Activated naive CD8-positive, alpha-beta T cell treated with anti-CD3 and anti-CD28 coated beads, Interleukin-2, amount 50 U/mL, for 24 hours (primary cell): ENCODE measurements at regions not wholly inside any gene's neighbourhood (a gene's known extent, or its start where the extent isn't known, plus 50 kb on each side); places are given as distances from the start of the nearest gene placed in this dataset.

Experiments
- ATAC-seq: fragments of 150-1000 bp; cut with Tn5 transposase; one replicate; pipeline ENCODE4 v1.10.0; 2021
- DNase-seq: peaks from one replicate; pipeline ENCODE4 v3.0.0; 2021
- H3K27ac Mint-ChIP-seq: one replicate; pipeline ENCODE4 v1.8.0; 2021; ENCODE audit warnings: mild to moderate bottlenecking, mixed read lengths
- H3K27me3 Mint-ChIP-seq: one replicate; pipeline ENCODE4 v1.8.0; 2021; ENCODE audit warnings: mixed read lengths
- H3K36me3 Mint-ChIP-seq: one replicate; pipeline ENCODE4 v1.8.0; 2021; ENCODE audit warnings: low read depth, mixed read lengths
- H3K4me1 Mint-ChIP-seq: one replicate; pipeline ENCODE4 v1.8.0; 2021; ENCODE audit warnings: mixed read lengths
- H3K4me3 Mint-ChIP-seq: one replicate; pipeline ENCODE4 v1.8.0; 2021; ENCODE audit warnings: mild to moderate bottlenecking, moderate library complexity, mixed read lengths
- H3K9me3 Mint-ChIP-seq: one replicate; pipeline ENCODE4 v1.8.0; 2021; ENCODE audit warnings: mixed read lengths

DNA sequence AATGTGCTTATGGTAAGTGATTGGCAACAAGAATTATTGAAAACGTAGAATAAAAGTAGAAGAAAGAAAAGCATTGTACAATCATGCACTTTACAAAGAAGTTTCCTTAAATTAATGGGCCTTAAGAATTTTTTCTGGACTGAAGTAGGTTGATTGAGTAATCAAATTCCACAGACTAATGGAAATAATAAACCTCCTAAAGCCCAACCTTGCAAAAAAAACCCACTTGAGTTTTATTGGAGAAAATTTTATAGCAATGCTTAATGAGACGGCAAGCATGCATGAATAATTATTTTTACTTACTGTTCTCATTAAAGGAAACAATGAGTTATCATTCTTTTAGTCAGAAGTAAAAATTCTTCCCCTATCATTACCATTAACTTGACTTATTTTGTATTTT is 676.1 kb upstream of the C9orf72 start:
- no peak for DNase-seq
- no peaks in the 10 kb centered on the region for H3K27me3 Mint-ChIP-seq
- no peak overlapping the region for H3K4me3 Mint-ChIP-seq
- H3K4me1 Mint-ChIP-seq = no peaks in the 10 kb centered on the region
- H3K36me3 Mint-ChIP-seq = no peaks in the 10 kb centered on the region
- no peak for ATAC-seq
- no peak overlapping the region for H3K27ac Mint-ChIP-seq
- H3K9me3 Mint-ChIP-seq = peaks cover 8% of the 10 kb centered on the region

DNA sequence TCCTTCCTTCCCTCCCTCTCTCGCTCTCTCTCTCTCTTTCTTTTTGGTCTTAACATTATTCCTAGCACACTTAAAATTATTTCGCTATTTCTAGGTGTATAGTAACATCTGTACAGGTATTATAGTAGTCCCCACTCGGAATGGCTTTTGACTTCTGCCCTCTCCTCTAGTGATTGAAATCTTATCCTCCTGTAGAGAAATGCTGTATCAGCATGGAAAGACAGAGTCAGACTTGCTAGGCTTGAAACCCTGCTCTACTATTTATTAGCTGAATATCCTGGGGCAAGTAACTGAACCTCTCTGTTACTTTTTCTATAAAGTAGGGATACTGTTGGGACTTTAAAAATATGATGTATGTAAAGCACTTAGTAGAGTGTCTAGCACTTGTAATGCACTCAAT is 681.9 kb upstream of the C9orf72 start:
- H3K4me3 Mint-ChIP-seq = no peak overlapping the region
- ATAC-seq (no peak), DNase-seq (no peak)
- no peaks in the 10 kb centered on the region for H3K4me1 Mint-ChIP-seq
- H3K27ac Mint-ChIP-seq = no peak overlapping the region
- H3K36me3 Mint-ChIP-seq = no peaks in the 10 kb centered on the region
- no peaks in the 10 kb centered on the region for H3K9me3 Mint-ChIP-seq
- no peaks in the 10 kb centered on the region for H3K27me3 Mint-ChIP-seq

DNA sequence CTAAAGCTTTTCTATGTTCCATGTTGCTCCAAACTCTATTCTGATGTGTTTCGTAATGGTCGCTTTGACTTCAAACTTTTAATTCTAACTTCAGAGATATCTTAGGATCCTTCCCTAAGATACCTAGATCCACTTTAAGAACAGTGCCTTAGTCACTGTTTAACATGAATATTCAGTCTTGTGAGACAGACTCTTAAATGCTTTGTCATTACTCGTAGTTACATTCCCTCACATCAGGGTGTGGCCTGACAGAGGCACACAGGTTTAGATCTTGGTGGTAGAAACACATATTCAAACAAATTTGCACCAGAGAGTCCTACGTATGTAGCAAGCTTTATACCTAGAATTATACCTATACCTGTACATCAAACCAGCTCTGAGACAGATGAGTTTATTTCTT is 687.0 kb upstream of the C9orf72 start:
- no peaks in the 10 kb centered on the region for H3K27me3 Mint-ChIP-seq
- DNase-seq (no peak), ATAC-seq (no peak)
- H3K4me1 Mint-ChIP-seq = no peaks in the 10 kb centered on the region
- no peak overlapping the region for H3K4me3 Mint-ChIP-seq
- H3K36me3 Mint-ChIP-seq = no peaks in the 10 kb centered on the region
- H3K27ac Mint-ChIP-seq = no peak overlapping the region
- no peaks in the 10 kb centered on the region for H3K9me3 Mint-ChIP-seq

GRCh38 chr9:28264368-28264767 is 691.1 kb upstream of the C9orf72 start:
- Mint-ChIP-seq H3K4me3 (no peak overlapping the region), H3K27ac (no peak overlapping the region), H3K36me3 (no peaks in the 10 kb centered on the region), H3K4me1 (no peaks in the 10 kb centered on the region), H3K9me3 (peaks cover 4% of the 10 kb centered on the region), H3K27me3 (no peaks in the 10 kb centered on the region)
- no peak for DNase-seq
- no peak for ATAC-seq

- Mint-ChIP-seq H3K4me3 (no peak overlapping the region), H3K27me3 (no peaks in the 10 kb centered on the region), H3K4me1 (no peaks in the 10 kb centered on the region), H3K27ac (no peak overlapping the region), H3K36me3 (no peaks in the 10 kb centered on the region), H3K9me3 (peaks cover 4% of the 10 kb centered on the region)
- no peak for DNase-seq
- no peak for ATAC-seq
Measured at GRCh38 chr9:28267351-28267750, 694.1 kb upstream of the C9orf72 start.

- ATAC-seq (no peak), DNase-seq (no peak)
- H3K4me1 Mint-ChIP-seq = no peaks in the 10 kb centered on the region
- no peak overlapping the region for H3K4me3 Mint-ChIP-seq
- H3K36me3 Mint-ChIP-seq = no peaks in the 10 kb centered on the region
- H3K27me3 Mint-ChIP-seq = no peaks in the 10 kb centered on the region
- H3K9me3 Mint-ChIP-seq = peaks cover 4% of the 10 kb centered on the region
- H3K27ac Mint-ChIP-seq = no peak overlapping the region
Measured at GRCh38 chr9:28270156-28270555, 696.9 kb upstream of the C9orf72 start.

DNA sequence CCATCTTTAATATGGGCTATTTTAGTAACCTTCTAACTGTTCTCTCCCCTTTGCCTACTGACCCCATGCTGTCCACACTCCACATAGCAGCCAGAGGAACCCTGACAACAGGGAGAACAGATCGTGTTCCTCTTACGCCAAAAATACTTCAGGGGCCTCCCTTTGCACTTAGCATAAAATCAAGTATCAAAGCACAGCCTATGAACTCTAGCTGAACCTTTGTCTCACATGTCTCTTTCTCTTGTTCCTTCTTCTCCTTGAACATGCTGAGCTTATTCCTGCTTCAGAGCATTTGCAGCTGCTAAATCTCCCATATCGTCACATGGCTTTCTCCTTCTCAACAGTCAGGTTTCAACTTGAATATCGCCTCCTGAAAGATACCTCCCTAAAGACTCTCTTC is 698.8 kb upstream of the C9orf72 start:
- DNase-seq (no peak), ATAC-seq (no peak)
- no peaks in the 10 kb centered on the region for H3K27me3 Mint-ChIP-seq
- no peaks in the 10 kb centered on the region for H3K36me3 Mint-ChIP-seq
- H3K9me3 Mint-ChIP-seq = peaks cover 4% of the 10 kb centered on the region
- no peaks in the 10 kb centered on the region for H3K4me1 Mint-ChIP-seq
- no peak overlapping the region for H3K4me3 Mint-ChIP-seq
- H3K27ac Mint-ChIP-seq = no peak overlapping the region

GRCh38 chr9:28287455-28287854 is 714.2 kb upstream of the C9orf72 start:
- H3K4me1 Mint-ChIP-seq = no peaks in the 10 kb centered on the region
- H3K4me3 Mint-ChIP-seq = no peak overlapping the region
- no peaks in the 10 kb centered on the region for H3K27me3 Mint-ChIP-seq
- ATAC-seq (no peak), DNase-seq (no peak)
- H3K36me3 Mint-ChIP-seq = no peaks in the 10 kb centered on the region
- H3K27ac Mint-ChIP-seq = no peak overlapping the region
- H3K9me3 Mint-ChIP-seq = peaks cover 13% of the 10 kb centered on the region

DNA sequence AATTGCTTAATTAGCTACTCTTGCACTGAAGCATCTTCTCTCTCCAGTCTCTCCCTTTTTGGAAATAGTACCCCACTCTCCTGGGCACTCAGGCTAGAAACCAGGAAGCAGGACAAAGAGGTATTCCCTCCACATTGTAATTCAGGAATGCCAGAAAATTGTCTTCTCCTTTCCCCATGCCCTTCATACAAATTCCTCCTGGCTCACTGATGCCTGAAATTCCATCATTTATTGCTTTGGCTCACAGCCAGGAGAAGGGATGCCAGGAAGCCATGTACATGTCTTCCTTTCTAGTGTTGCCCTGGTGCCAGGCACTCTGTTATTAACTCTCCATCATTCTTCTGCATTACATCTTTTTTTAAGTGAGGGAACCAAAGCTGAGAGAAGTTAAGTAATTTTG is 716.5 kb upstream of the C9orf72 start:
- peaks cover 13% of the 10 kb centered on the region for H3K9me3 Mint-ChIP-seq
- ATAC-seq (no peak), DNase-seq (no peak)
- no peak overlapping the region for H3K4me3 Mint-ChIP-seq
- no peaks in the 10 kb centered on the region for H3K4me1 Mint-ChIP-seq
- no peaks in the 10 kb centered on the region for H3K27me3 Mint-ChIP-seq
- H3K36me3 Mint-ChIP-seq = no peaks in the 10 kb centered on the region
- no peak overlapping the region for H3K27ac Mint-ChIP-seq

- Mint-ChIP-seq H3K4me3 (no peak overlapping the region), H3K9me3 (peaks cover 6% of the 10 kb centered on the region), H3K27me3 (no peaks in the 10 kb centered on the region), H3K27ac (no peak overlapping the region), H3K4me1 (no peaks in the 10 kb centered on the region), H3K36me3 (no peaks in the 10 kb centered on the region)
- DNase-seq (no peak), ATAC-seq (no peak)
Measured at GRCh38 chr9:28293369-28294090, 720.2 kb upstream of the C9orf72 start.

DNA sequence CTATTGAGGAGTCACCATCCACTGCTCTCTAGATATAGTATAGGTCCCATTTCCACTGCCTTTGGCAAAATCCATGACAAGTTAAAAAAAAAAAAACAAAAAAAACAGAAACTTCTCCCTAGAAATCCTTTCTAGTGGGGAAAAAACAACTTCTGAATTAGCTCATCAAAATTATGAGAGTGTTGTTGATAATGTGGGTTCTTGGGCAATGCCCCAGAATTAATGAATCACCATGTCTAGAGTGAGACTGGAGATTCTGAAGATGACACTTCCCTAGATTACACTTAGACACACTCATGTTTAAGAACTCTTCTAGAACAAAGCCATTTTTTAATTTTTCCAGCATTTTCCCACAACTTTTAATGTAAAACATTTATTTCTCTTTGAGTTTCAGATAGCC is 728.0 kb upstream of the C9orf72 start:
- H3K4me3 Mint-ChIP-seq = no peak overlapping the region
- H3K9me3 Mint-ChIP-seq = no peaks in the 10 kb centered on the region
- no peaks in the 10 kb centered on the region for H3K4me1 Mint-ChIP-seq

DNA sequence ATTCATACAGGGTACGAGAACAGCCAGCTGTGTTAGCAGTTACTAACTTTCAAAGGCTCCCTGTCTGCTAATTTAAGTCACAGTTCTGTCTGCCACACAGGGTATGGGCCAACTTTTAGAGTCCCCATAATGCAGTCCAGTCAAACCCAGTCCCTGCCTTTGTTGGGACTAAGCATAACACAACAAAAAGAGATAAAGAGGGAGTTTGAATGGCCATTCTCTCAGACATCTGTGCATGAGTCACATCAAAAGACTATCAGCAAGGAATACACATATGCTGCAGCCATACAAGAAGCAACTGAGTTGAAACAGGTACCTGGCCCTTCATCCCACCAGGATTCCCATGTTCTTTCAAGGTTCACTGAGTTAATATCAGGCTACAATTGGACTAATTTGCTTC is 744.5 kb upstream of the C9orf72 start:
- no peak for ATAC-seq
- no peaks in the 10 kb centered on the region for H3K9me3 Mint-ChIP-seq
- DNase-seq = no peak
- H3K27ac Mint-ChIP-seq = no peak overlapping the region
- H3K27me3 Mint-ChIP-seq = no peaks in the 10 kb centered on the region
- H3K4me1 Mint-ChIP-seq = no peaks in the 10 kb centered on the region
- no peaks in the 10 kb centered on the region for H3K36me3 Mint-ChIP-seq
- no peak overlapping the region for H3K4me3 Mint-ChIP-seq

More for the DNA sequence above, 728.0 kb upstream of the C9orf72 start:
- DNase-seq = no peak
- Mint-ChIP-seq H3K27me3 (no peaks in the 10 kb centered on the region), H3K27ac (no peak overlapping the region), H3K36me3 (no peaks in the 10 kb centered on the region)
- ATAC-seq = no peak

GRCh38 chr9:28318515-28318914 is 745.2 kb upstream of the C9orf72 start:
- ATAC-seq = no peak
- no peak for DNase-seq
- Mint-ChIP-seq H3K4me3 (no peak overlapping the region), H3K27ac (no peak overlapping the region), H3K4me1 (no peaks in the 10 kb centered on the region), H3K36me3 (no peaks in the 10 kb centered on the region), H3K9me3 (no peaks in the 10 kb centered on the region), H3K27me3 (no peaks in the 10 kb centered on the region)

- H3K9me3 Mint-ChIP-seq = peaks cover 4% of the 10 kb centered on the region
- no peak overlapping the region for H3K27ac Mint-ChIP-seq
- no peak for DNase-seq
- no peaks in the 10 kb centered on the region for H3K36me3 Mint-ChIP-seq
- H3K27me3 Mint-ChIP-seq = no peaks in the 10 kb centered on the region
- no peak overlapping the region for H3K4me3 Mint-ChIP-seq
- H3K4me1 Mint-ChIP-seq = no peaks in the 10 kb centered on the region
- no peak for ATAC-seq
Measured at GRCh38 chr9:28319981-28320380, 746.7 kb upstream of the C9orf72 start.

- H3K4me3 Mint-ChIP-seq = no peak overlapping the region
- ATAC-seq (no peak), DNase-seq (no peak)
- peaks cover 7% of the 10 kb centered on the region for H3K9me3 Mint-ChIP-seq
- H3K4me1 Mint-ChIP-seq = no peaks in the 10 kb centered on the region
- H3K36me3 Mint-ChIP-seq = no peaks in the 10 kb centered on the region
- H3K27ac Mint-ChIP-seq = no peak overlapping the region
- H3K27me3 Mint-ChIP-seq = no peaks in the 10 kb centered on the region
Measured at GRCh38 chr9:28320616-28321015, 747.3 kb upstream of the C9orf72 start.

- Mint-ChIP-seq H3K36me3 (no peaks in the 10 kb centered on the region), H3K4me3 (no peak overlapping the region), H3K27me3 (no peaks in the 10 kb centered on the region), H3K9me3 (peaks cover 16% of the 10 kb centered on the region), H3K27ac (no peak overlapping the region), H3K4me1 (no peaks in the 10 kb centered on the region)
- no peak for ATAC-seq
- no peak for DNase-seq
Measured at GRCh38 chr9:28329323-28329722, 756.0 kb upstream of the C9orf72 start.
